T-helper 2 cell (primary cell): ENCODE measurements at regions not wholly inside any gene's neighbourhood (a gene's known extent, or its start where the extent isn't known, plus 50 kb on each side); places are given as distances from the start of the nearest gene placed in this dataset.

Source experiments
- DNase-seq, 5 experiments: peaks; one replicate each; pipeline versions ENCODE4 v3.0.0 to v3.0.0-alpha.2; 2012 to 2022

GRCh38 chr5:169351721-169352120 is 50.8 kb upstream of the SLIT3 start:
- no peak for DNase-seq

GRCh38 chr5:169350759-169351240 is 49.9 kb upstream of the SLIT3 start:
- no peak for DNase-seq
